NCI-H128 (cell line): ENCODE measurements at regions not wholly inside any gene's neighbourhood (a gene's known extent, or its start where the extent isn't known, plus 50 kb on each side); places are given as distances from the start of the nearest gene placed in this dataset.

Experiments used
- DNase-seq: peaks from one replicate; lab custom pipeline; 2025; ENCODE audit not compliant: unreplicated experiment; lab: John Stamatoyannopoulos, UW

- DNase-seq: no peak
Observed at GRCh38 chr21:19781881-19782652, 1216.1 kb upstream of the NCAM2 start.

GRCh38 chr21:19785941-19786340, 1212.3 kb upstream of the NCAM2 start:
- no peak for DNase-seq

- no peak for DNase-seq
Observed at GRCh38 chr21:19792004-19792403, 1206.2 kb upstream of the NCAM2 start.

GRCh38 chr21:19807201-19807600, 1191.0 kb upstream of the NCAM2 start:
- DNase-seq: no peak

GRCh38 chr21:19810779-19811178, 1187.4 kb upstream of the NCAM2 start:
- DNase-seq: no peak

- DNase-seq: no peak
Observed at GRCh38 chr21:19830446-19830845, 1167.8 kb upstream of the NCAM2 start.

GRCh38 chr21:19832551-19832950, 1165.7 kb upstream of the NCAM2 start:
- DNase-seq: no peak

- no peak for DNase-seq
Observed at GRCh38 chr21:19833082-19833481, 1165.1 kb upstream of the NCAM2 start.

GRCh38 chr21:19842601-19843000, 1155.6 kb upstream of the NCAM2 start:
- DNase-seq: no peak

- no peak for DNase-seq
Observed at GRCh38 chr21:19844334-19844733, 1153.9 kb upstream of the NCAM2 start.

- no peak for DNase-seq
Observed at GRCh38 chr21:19850157-19850556, 1148.1 kb upstream of the NCAM2 start.

GRCh38 chr21:19853061-19853460, 1145.1 kb upstream of the NCAM2 start:
- DNase-seq: no peak

GRCh38 chr21:19853709-19854575, 1144.3 kb upstream of the NCAM2 start:
- no peak for DNase-seq

- no peak for DNase-seq
Observed at GRCh38 chr21:19855522-19855921, 1142.7 kb upstream of the NCAM2 start.

- no peak for DNase-seq
Observed at GRCh38 chr21:19864476-19864875, 1133.7 kb upstream of the NCAM2 start.

- DNase-seq: no peak
Observed at GRCh38 chr21:19870682-19871081, 1127.5 kb upstream of the NCAM2 start.

GRCh38 chr21:19874521-19874920, 1123.7 kb upstream of the NCAM2 start:
- no peak for DNase-seq

- no peak for DNase-seq
Observed at GRCh38 chr21:19878133-19878532, 1120.1 kb upstream of the NCAM2 start.

GRCh38 chr21:19899645-19900044, 1098.6 kb upstream of the NCAM2 start:
- no peak for DNase-seq

- no peak for DNase-seq
Observed at GRCh38 chr21:19900149-19900548, 1098.1 kb upstream of the NCAM2 start.

GRCh38 chr21:19908390-19908789, 1089.8 kb upstream of the NCAM2 start:
- DNase-seq: no peak

GRCh38 chr21:19914028-19914427, 1084.2 kb upstream of the NCAM2 start:
- no peak for DNase-seq
